IMR-90 (cell line): ENCODE measurements at regions not wholly inside any gene's neighbourhood (a gene's known extent, or its start where the extent isn't known, plus 50 kb on each side); places are given as distances from the start of the nearest gene placed in this dataset.

Source experiments
- ATAC-seq: fragments of 200-7000 bp; cut with Tn5 transposase; 2 replicates; pipeline ENCODE4 v1.9.1; 2020; ENCODE audit warnings: low read depth, mild to moderate bottlenecking, moderate library complexity
- BruUV-seq: library from RNA; stranded (reverse); fragments of 400-500 nt; replicated peaks from 2 replicates; lab custom pipeline; 2021; lab: Mats Ljungman, UMichigan
- CTCF ChIA-PET: fragments of 300-600 bp; formaldehyde crosslinking; extraction: SDS; loops from one replicate; lab custom pipeline; 2021; ENCODE audit warnings: antibody characterized with exemption; lab: Yijun Ruan, JAX
- POLR2A ChIA-PET: fragments of 300-600 bp; sonication (Branson Sonifier 250); formaldehyde crosslinking; loops from one replicate; lab custom pipeline; 2022; ENCODE audit warnings: antibody characterized with exemption; ENCODE audit not compliant: unreplicated experiment; lab: Charles Lee
- DNase-seq: peaks from one replicate; pipeline ENCODE4 v3.0.0; 2013
- H2AFZ ChIP-seq: replicated peaks from 2 replicates; pipeline ENCODE3; 2013; ENCODE audit warnings: low read length, mild to moderate bottlenecking; ENCODE audit not compliant: poor library complexity
- H2AK5ac ChIP-seq: 2 replicates; pipeline ENCODE4 v1.6.1; 2013; ENCODE audit warnings: low read depth, low read length, inconsistent platforms
- H2AK9ac ChIP-seq: replicated peaks from 2 replicates; pipeline ENCODE3; 2013; ENCODE audit warnings: mild to moderate bottlenecking, low read depth, low read length, moderate library complexity; ENCODE audit not compliant: poor library complexity
- H2BK120ac ChIP-seq: 2 replicates; pipeline ENCODE4 v1.6.1; 2013; ENCODE audit warnings: low read depth, low read length, inconsistent platforms
- H2BK15ac ChIP-seq: 3 replicates; pipeline ENCODE4 v1.6.1; 2013; ENCODE audit warnings: low read depth, low read length, inconsistent platforms
- H2BK20ac ChIP-seq: 2 replicates; pipeline ENCODE4 v1.6.1; 2013; ENCODE audit warnings: low read depth, mild to moderate bottlenecking, inconsistent platforms, low read length, moderate library complexity
- H2BK5ac ChIP-seq: 2 replicates; pipeline ENCODE4 v1.6.1; 2013; ENCODE audit warnings: mild to moderate bottlenecking, low read depth, low read length, inconsistent platforms; ENCODE audit not compliant: poor library complexity, severe bottlenecking
- H3K14ac ChIP-seq: replicated peaks from 2 replicates; pipeline ENCODE4 v1.6.1; 2013; ENCODE audit warnings: low read depth, low read length, inconsistent platforms
- H3K18ac ChIP-seq: 2 replicates; pipeline ENCODE4 v1.6.1; 2013; ENCODE audit warnings: low read depth, low read length, control low read depth
- H3K23ac ChIP-seq: 2 replicates; pipeline ENCODE4 v1.6.1; 2013; ENCODE audit warnings: low read depth, low read length, inconsistent platforms
- H3K27ac ChIP-seq: 2 replicates; pipeline ENCODE4 v1.5.1; 2013; ENCODE audit warnings: mild to moderate bottlenecking, control low read depth, low read length; ENCODE audit not compliant: insufficient read depth
- H3K27me3 ChIP-seq: 2 replicates; pipeline ENCODE4 v1.6.1; 2013; ENCODE audit warnings: low read length; ENCODE audit not compliant: control insufficient read depth, insufficient read depth
- H3K36me3 ChIP-seq: 2 replicates; pipeline ENCODE4 v1.6.1; 2013; ENCODE audit warnings: low read length, mixed read lengths; ENCODE audit not compliant: control insufficient read depth, insufficient read depth
- H3K4ac ChIP-seq: 2 replicates; pipeline ENCODE4 v1.6.1; 2013; ENCODE audit warnings: low read depth, low read length, inconsistent platforms
- H3K4me1 ChIP-seq: 2 replicates; pipeline ENCODE4 v1.6.1; 2013; ENCODE audit warnings: low read length, mixed read lengths; ENCODE audit not compliant: control insufficient read depth, insufficient read depth
- H3K4me2 ChIP-seq: 2 replicates; pipeline ENCODE4 v1.6.1; 2013; ENCODE audit warnings: low read depth, mild to moderate bottlenecking, control low read depth, low read length, moderate library complexity
- H3K4me3 ChIP-seq: 2 replicates; pipeline ENCODE4 v1.5.1; 2013; ENCODE audit warnings: low read depth, mild to moderate bottlenecking, control low read depth, low read length, moderate library complexity; ENCODE audit not compliant: insufficient read depth
- H3K56ac ChIP-seq: 2 replicates; pipeline ENCODE4 v1.6.1; 2013; ENCODE audit warnings: low read length, inconsistent platforms; ENCODE audit not compliant: insufficient read depth; ENCODE audit errors: extremely low read depth
- H3K79me1 ChIP-seq, 2 experiments: 2 replicates each; pipeline ENCODE4 v1.6.1; 2013; ENCODE audit warnings: low read length in 2 of 2, inconsistent platforms in 1 of 2, low read depth in 1 of 2
- H3K9ac ChIP-seq: 2 replicates; pipeline ENCODE4 v1.6.1; 2013; ENCODE audit warnings: low read depth, low read length, control low read depth
- H3K9me1 ChIP-seq: 2 replicates; pipeline ENCODE4 v1.6.1; 2013; ENCODE audit warnings: low read length, inconsistent platforms; ENCODE audit not compliant: insufficient read depth
- H3K9me3 ChIP-seq: 2 replicates; pipeline ENCODE4 v1.6.1; 2013; ENCODE audit warnings: low read length; ENCODE audit not compliant: control insufficient read depth, insufficient read depth
- H4K20me1 ChIP-seq: 2 replicates; pipeline ENCODE4 v1.6.1; 2013; ENCODE audit warnings: low read length, inconsistent platforms; ENCODE audit not compliant: insufficient read depth
- H4K5ac ChIP-seq: 2 replicates; pipeline ENCODE4 v1.6.1; 2013; ENCODE audit warnings: mild to moderate bottlenecking, low read depth, low read length, control low read depth
- H4K8ac ChIP-seq, 2 experiments: 2 replicates each; pipeline ENCODE4 v1.6.1; 2013; ENCODE audit warnings: low read depth in 2 of 2, low read length in 2 of 2, control low read depth in 1 of 2, inconsistent platforms in 1 of 2
- H4K91ac ChIP-seq: 2 replicates; pipeline ENCODE4 v1.6.1; 2013; ENCODE audit warnings: low read depth, low read length, inconsistent platforms; ENCODE audit not compliant: insufficient read depth
- BHLHE40 ChIP-seq: fragments of 150-350 bp; IDR thresholded peaks from 2 replicates; pipeline ENCODE4 v1.6.1; 2016; ENCODE audit warnings: mild to moderate bottlenecking, low read depth, low read length
- CEBPB ChIP-seq: IDR thresholded peaks from 2 replicates; pipeline ENCODE4 v1.6.1; 2012; ENCODE audit warnings: low read depth, low read length, improper control_type of control experiment
- CHD1 ChIP-seq: IDR thresholded peaks from 2 replicates; pipeline ENCODE4 v1.6.1; 2012; ENCODE audit warnings: low read depth, low read length, improper control_type of control experiment
- FOS ChIP-seq: fragments of 150-350 bp; IDR thresholded peaks from 2 replicates; pipeline ENCODE4 v1.6.1; 2016; ENCODE audit warnings: low read depth, low read length
- MAFK ChIP-seq: IDR thresholded peaks from 2 replicates; pipeline ENCODE4 v1.6.1; 2012; ENCODE audit warnings: low read depth, low read length, improper control_type of control experiment
- MAZ ChIP-seq: IDR thresholded peaks from 2 replicates; pipeline ENCODE4 v1.6.1; 2012; ENCODE audit warnings: low read depth, mild to moderate bottlenecking, low read length, improper control_type of control experiment, moderate library complexity, borderline replicate concordance
- MXI1 ChIP-seq: IDR thresholded peaks from 2 replicates; pipeline ENCODE4 v1.6.1; 2012; ENCODE audit warnings: low read depth, mild to moderate bottlenecking, low read length, moderate library complexity, borderline replicate concordance
- NFE2L2 ChIP-seq: fragments of 150-350 bp; IDR thresholded peaks from 2 replicates; pipeline ENCODE4 v1.6.1; 2016; ENCODE audit warnings: low read depth, mild to moderate bottlenecking, low read length
- POLR2A ChIP-seq: IDR thresholded peaks from 2 replicates; pipeline ENCODE4 v1.6.1; 2012; ENCODE audit warnings: mild to moderate bottlenecking, low read depth, low read length
- RAD21 ChIP-seq: IDR thresholded peaks from 2 replicates; pipeline ENCODE4 v1.6.1; 2012; ENCODE audit warnings: low read length, improper control_type of control experiment
- RCOR1 ChIP-seq: IDR thresholded peaks from 2 replicates; pipeline ENCODE4 v1.6.1; 2012; ENCODE audit warnings: mild to moderate bottlenecking, low read length, improper control_type of control experiment; ENCODE audit not compliant: insufficient replicate concordance
- RFX5 ChIP-seq: IDR thresholded peaks from 2 replicates; pipeline ENCODE4 v1.8.0; 2012; ENCODE audit warnings: low read depth, mild to moderate bottlenecking, low read length, moderate library complexity
- SMC3 ChIP-seq: fragments of 150-350 bp; IDR thresholded peaks from 2 replicates; pipeline ENCODE4 v1.6.1; 2016; ENCODE audit warnings: low read depth, mild to moderate bottlenecking, antibody characterized with exemption, low read length, moderate library complexity
- dilution Hi-C: fragments of 300-500 bp; cut with HindIII; formaldehyde crosslinking; loops from one replicate; pipeline ENCODE4 v1.14.3; 2018; ENCODE audit warnings: low sequenced_read_pairs; ENCODE audit not compliant: unreplicated experiment
- in situ Hi-C: fragments of 300-500 bp; cut with MboI; formaldehyde crosslinking; loops from 3 replicates; pipeline ENCODE4 v1.14.3; 2019; ENCODE audit warnings: low sequenced_read_pairs, inconsistent platforms, mixed read lengths
- intact Hi-C: fragments of 100-400 bp; cut with micrococcal nuclease; formaldehyde crosslinking; loops from 2 replicates; pipeline ENCODE4 v1.10.0; 2022
- TF ChIP-seq, protein P1 (sequence below): fragments of 150-350 bp; IDR thresholded peaks from 2 replicates; pipeline ENCODE4 v1.6.1; 2017; ENCODE audit warnings: mild to moderate bottlenecking, antibody characterized with exemption, low read length, low read depth
- TF ChIP-seq, protein P2 (sequence below): fragments of 150-350 bp; IDR thresholded peaks from 2 replicates; pipeline ENCODE4 v1.6.1; 2016; ENCODE audit warnings: low read depth, mild to moderate bottlenecking, low read length, moderate library complexity, borderline replicate concordance
- TF ChIP-seq, protein P3 (sequence below): conservative IDR thresholded peaks from 2 replicates; pipeline ENCODE4 v1.5.1; 2012; ENCODE audit warnings: mild to moderate bottlenecking, low read depth, low read length, improper control_type of control experiment

DNA sequence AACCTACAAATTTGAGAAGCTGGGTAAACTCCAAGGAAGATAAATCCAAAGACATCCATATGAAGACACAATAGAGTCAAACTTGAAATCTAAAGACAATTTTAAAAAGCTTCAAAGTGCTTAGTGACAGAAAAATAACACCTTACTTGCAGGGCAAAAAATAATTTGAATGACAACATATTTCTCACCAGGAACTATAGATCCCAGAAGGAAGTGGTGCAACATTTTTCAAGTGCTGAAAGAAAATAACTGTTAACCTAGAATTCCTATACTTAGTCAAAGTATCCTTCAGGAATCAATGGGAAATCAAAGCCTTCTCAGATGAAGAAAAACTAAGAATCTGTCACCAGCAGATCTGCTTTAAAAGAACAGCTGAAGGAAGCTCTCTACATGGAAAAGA is 184.4 kb downstream of the HLX start:
- Histone ChIP-seq H3K56ac (no peak overlapping the region), H3K9ac (no peak overlapping the region), H3K14ac (no peak overlapping the region), H4K5ac (no peak overlapping the region), H4K8ac (no peak overlapping the region), H4K91ac (no peak overlapping the region), H3K18ac (no peak overlapping the region), H3K4me2 (no peak overlapping the region), H2AK9ac (no peak overlapping the region), H3K4me1 (no peaks in the 10 kb centered on the region), H3K36me3 (no peaks in the 10 kb centered on the region; the same call in 1 of the 2 replicates), H4K20me1 (no peaks in the 10 kb centered on the region), H2BK5ac (no peak overlapping the region), H2AK5ac (no peak overlapping the region), H2BK15ac (no peak overlapping the region), H2BK120ac (no peak overlapping the region), H3K27me3 (no peaks in the 10 kb centered on the region), H3K79me1 (no peaks in the 10 kb centered on the region), H2BK20ac (no peak overlapping the region), H3K27ac (no peak overlapping the region), H3K4ac (no peak overlapping the region), H3K9me1 (no peaks in the 10 kb centered on the region), H3K4me3 (no peak overlapping the region), H2AFZ (no peak overlapping the region), H3K23ac (no peak overlapping the region), H3K9me3 (no peaks in the 10 kb centered on the region)
- CTCF ChIA-PET, result interaction anchor here (1.0 kb wide), 1 partner anchor 28 kb away, joined by 3 read pairs; no protein-coding TSS in a partner anchor
- dilution Hi-C loops (no loop called here), in situ Hi-C loops (no loop called here), intact Hi-C loops (no loop called here)
- ATAC-seq (no peak), DNase-seq (no peak)
- POLR2A ChIA-PET, result no interaction called here
- no peak for TF ChIP-seq FOS
- no peak for TF ChIP-seq RFX5
- no peak for TF ChIP-seq CEBPB
- no peak for TF ChIP-seq NFE2L2
- no peak for TF ChIP-seq SMC3
- TF ChIP-seq, protein P1, sequence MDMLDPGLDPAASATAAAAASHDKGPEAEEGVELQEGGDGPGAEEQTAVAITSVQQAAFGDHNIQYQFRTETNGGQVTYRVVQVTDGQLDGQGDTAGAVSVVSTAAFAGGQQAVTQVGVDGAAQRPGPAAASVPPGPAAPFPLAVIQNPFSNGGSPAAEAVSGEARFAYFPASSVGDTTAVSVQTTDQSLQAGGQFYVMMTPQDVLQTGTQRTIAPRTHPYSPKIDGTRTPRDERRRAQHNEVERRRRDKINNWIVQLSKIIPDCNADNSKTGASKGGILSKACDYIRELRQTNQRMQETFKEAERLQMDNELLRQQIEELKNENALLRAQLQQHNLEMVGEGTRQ, result no peak
- TF ChIP-seq POLR2A, result no peak
- TF ChIP-seq, protein P2, sequence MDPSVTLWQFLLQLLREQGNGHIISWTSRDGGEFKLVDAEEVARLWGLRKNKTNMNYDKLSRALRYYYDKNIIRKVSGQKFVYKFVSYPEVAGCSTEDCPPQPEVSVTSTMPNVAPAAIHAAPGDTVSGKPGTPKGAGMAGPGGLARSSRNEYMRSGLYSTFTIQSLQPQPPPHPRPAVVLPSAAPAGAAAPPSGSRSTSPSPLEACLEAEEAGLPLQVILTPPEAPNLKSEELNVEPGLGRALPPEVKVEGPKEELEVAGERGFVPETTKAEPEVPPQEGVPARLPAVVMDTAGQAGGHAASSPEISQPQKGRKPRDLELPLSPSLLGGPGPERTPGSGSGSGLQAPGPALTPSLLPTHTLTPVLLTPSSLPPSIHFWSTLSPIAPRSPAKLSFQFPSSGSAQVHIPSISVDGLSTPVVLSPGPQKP, result no peak
- no peak for TF ChIP-seq RCOR1
- TF ChIP-seq RAD21, result no peak
- TF ChIP-seq, protein P3, sequence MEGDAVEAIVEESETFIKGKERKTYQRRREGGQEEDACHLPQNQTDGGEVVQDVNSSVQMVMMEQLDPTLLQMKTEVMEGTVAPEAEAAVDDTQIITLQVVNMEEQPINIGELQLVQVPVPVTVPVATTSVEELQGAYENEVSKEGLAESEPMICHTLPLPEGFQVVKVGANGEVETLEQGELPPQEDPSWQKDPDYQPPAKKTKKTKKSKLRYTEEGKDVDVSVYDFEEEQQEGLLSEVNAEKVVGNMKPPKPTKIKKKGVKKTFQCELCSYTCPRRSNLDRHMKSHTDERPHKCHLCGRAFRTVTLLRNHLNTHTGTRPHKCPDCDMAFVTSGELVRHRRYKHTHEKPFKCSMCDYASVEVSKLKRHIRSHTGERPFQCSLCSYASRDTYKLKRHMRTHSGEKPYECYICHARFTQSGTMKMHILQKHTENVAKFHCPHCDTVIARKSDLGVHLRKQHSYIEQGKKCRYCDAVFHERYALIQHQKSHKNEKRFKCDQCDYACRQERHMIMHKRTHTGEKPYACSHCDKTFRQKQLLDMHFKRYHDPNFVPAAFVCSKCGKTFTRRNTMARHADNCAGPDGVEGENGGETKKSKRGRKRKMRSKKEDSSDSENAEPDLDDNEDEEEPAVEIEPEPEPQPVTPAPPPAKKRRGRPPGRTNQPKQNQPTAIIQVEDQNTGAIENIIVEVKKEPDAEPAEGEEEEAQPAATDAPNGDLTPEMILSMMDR, result no peak
- no peak for TF ChIP-seq MAFK
- TF ChIP-seq BHLHE40, result no peak
- no peak for TF ChIP-seq MXI1
- no peak for TF ChIP-seq CHD1
- no peak for TF ChIP-seq MAZ
- no TSS peak for BruUV-seq
